Mucosa of stomach (tissue), 1 donor: ENCODE measurements at regions not wholly inside any gene's neighbourhood (a gene's known extent, or its start where the extent isn't known, plus 50 kb on each side); places are given as distances from the start of the nearest gene placed in this dataset.

Source experiments
- H3K27me3 ChIP-seq: one replicate; pipeline ENCODE4 v1.7.0; 2013; ENCODE audit warnings: mild to moderate bottlenecking, low read length; ENCODE audit not compliant: control insufficient read depth, insufficient read depth
- H3K36me3 ChIP-seq: one replicate; pipeline ENCODE4 v1.7.0; 2013; ENCODE audit warnings: low read length; ENCODE audit not compliant: control insufficient read depth, insufficient read depth
- H3K4me1 ChIP-seq: one replicate; pipeline ENCODE4 v1.7.0; 2013; ENCODE audit warnings: mild to moderate bottlenecking, low read length; ENCODE audit not compliant: control insufficient read depth, insufficient read depth
- H3K4me3 ChIP-seq: one replicate; pipeline ENCODE4 v1.7.0; 2013; ENCODE audit warnings: low read length
- H3K9ac ChIP-seq: one replicate; pipeline ENCODE4 v1.7.0; 2013; ENCODE audit warnings: mild to moderate bottlenecking, low read length, moderate library complexity
- H3K9me3 ChIP-seq: one replicate; pipeline ENCODE4 v1.7.0; 2013; ENCODE audit warnings: mild to moderate bottlenecking, low read length, moderate library complexity; ENCODE audit not compliant: control insufficient read depth
- donor health status: Pancreatic carcinoma.

DNA sequence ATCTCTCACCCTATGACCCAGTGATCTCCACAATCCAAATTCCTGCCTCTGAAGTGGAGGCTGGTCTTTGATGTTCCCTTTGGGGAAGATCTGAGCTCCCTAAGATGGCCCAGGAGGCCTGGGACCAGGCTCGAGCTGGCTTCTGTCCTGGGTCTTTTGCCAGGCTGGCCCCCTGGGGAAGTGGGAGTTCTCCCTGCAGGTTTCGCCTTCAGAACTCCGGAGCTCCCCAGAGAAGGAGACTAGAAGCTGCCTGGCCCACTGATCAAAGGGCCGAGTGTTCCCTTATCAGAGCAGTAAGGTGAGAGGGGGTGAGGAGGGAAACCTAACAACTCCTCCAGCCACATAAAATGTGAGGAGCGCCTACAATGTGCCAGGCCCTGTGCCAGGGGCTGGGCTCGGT is 147.1 kb downstream of the IRF8 start:
- Histone ChIP-seq H3K36me3 (no peaks in the 10 kb centered on the region), H3K4me1 (peaks cover 6% of the 10 kb centered on the region), H3K9me3 (no peaks in the 10 kb centered on the region), H3K4me3 (no peak overlapping the region), H3K27me3 (peaks cover 13% of the 10 kb centered on the region), H3K9ac (no peak overlapping the region)

DNA sequence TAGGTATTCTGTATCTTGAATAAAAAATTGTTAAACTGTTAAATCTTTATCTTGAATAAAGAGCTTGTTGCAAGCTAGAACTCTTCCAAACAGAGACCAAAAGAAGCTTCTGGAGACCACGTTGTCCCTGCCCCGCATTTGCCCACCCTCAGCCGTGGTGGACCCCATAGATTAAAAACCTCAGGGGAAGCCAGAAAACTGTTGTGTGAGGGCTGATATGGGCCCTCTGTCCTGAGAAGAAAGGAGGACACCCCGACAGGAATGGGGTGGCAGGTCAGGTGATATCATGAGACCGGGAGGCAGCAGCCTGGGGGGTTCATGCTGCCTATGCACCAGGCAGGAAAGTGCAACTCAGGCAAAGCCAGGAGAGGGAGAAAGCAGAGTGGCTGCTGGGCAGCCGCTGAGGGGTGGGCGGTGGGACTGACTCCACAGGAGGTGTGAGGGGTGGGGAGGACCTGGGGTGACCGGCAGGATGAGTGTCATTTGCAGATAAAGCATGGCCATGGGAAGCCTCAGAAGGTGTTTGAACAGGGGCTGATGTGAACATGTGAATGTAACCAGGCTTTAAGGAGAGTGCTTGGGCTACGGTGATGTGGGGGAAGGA is 147.8 kb downstream of the IRF8 start:
- no peaks in the 10 kb centered on the region for H3K9me3 ChIP-seq
- H3K27me3 ChIP-seq: peaks cover 15% of the 10 kb centered on the region
- H3K36me3 ChIP-seq: no peaks in the 10 kb centered on the region
- H3K4me1 ChIP-seq: peaks cover 6% of the 10 kb centered on the region
- H3K9ac ChIP-seq: no peak overlapping the region
- H3K4me3 ChIP-seq: no peak overlapping the region

DNA sequence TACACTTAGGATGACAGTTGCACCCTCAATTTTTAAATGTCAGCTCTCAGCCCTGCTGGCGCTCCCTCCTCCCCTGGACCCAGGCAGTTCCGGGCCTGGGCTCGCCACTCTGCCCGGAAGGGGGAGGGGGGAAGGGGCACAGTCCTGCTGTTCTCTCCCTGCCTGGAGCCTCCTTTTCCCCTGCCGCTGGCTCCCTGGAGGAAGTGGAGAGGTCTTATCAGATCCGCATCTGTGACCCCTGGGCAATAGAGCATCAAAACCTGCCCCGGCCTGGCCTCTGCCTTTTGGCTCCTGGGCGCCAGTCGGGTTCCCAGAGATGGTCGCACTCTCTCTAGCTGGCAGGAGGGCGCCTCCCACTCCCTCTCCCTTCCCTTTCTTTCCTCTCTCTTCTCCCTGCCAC is 149.3 kb downstream of the IRF8 start:
- peaks cover 17% of the 10 kb centered on the region for H3K27me3 ChIP-seq
- no peaks in the 10 kb centered on the region for H3K9me3 ChIP-seq
- H3K36me3 ChIP-seq: no peaks in the 10 kb centered on the region
- no peak overlapping the region for H3K4me3 ChIP-seq
- peaks cover 6% of the 10 kb centered on the region for H3K4me1 ChIP-seq
- H3K9ac ChIP-seq: no peak overlapping the region

DNA sequence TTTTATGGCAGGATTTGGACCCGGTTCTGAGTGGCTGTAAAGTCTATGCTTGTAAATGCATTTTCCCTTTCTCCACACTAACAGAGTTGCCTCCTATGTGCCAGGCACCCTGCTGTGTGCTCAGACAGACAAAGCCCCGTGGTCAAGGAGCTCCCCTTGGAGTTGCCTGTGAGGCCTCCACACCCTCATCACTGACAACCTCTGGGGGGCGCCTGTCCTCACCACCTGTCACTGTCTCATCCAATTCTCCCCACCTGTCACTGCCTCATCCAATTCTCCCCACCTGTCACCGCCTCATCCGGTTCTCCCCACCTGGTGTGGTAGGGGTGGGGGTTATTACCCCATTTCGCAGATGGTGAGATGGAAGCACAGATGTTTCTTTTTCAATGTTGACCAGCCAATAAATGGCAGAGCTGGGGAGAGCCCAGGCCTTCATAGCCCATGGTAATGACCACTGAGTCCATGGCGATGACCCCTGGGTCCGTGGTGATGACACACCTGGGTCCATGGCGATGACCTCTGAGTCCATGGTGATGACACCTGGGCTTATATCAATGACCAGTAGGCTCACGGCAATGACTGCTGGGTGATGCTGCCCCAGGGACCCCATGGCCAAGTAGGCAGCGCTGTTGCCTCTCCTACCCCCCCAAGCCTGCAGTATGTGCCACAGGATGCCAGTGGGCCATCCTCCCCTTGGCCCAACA is 150.1 kb downstream of the IRF8 start:
- H3K27me3 ChIP-seq: peaks cover 15% of the 10 kb centered on the region
- no peak overlapping the region for H3K4me3 ChIP-seq
- no peaks in the 10 kb centered on the region for H3K9me3 ChIP-seq

DNA sequence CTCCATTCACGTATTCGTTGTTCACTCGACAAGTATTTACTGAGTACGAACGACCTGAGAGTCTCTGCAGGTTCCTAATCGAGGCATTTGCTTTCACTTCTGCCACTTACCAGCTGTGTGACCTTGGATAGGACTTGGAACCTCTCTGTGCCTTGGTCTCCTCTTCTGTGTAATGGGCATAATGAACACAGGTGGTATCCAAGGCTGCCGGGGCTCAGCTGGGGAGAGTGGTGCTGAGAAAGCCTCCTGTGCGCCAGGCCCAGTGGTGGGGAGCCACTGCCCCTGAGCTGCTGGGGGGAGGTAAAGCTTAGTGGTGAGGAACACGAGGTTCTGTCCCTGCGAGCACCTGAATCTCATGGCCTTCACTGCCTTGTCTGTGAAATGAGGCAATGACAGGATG is 150.7 kb downstream of the IRF8 start:
- no peaks in the 10 kb centered on the region for H3K9me3 ChIP-seq
- peaks cover 6% of the 10 kb centered on the region for H3K4me1 ChIP-seq
- H3K4me3 ChIP-seq: no peak overlapping the region
- no peaks in the 10 kb centered on the region for H3K36me3 ChIP-seq
- H3K27me3 ChIP-seq: peaks cover 15% of the 10 kb centered on the region
- no peak overlapping the region for H3K9ac ChIP-seq

More for the DNA sequence above, 150.1 kb downstream of the IRF8 start:
- H3K9ac ChIP-seq: no peak overlapping the region
- H3K4me1 ChIP-seq: peaks cover 6% of the 10 kb centered on the region
- H3K36me3 ChIP-seq: no peaks in the 10 kb centered on the region

DNA sequence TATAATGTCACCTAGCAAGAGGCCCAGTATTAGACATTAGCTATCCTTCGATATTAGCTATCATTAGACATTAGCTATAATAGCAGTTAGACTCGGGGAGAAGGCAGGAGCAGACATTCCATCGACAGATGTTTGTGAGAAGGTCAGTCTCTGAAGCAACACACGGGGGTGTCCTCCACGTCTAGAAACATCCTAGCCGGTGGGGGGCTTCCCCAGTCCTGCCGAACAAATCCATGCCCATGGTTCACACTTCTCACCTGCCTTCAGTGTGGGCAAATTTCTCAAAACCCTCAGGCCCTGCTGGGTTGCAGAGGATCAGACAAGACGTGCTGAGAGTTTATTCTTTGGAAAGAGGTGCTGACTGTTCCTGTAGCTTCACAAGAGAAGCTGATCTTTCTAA is 151.1 kb downstream of the IRF8 start:
- no peak overlapping the region for H3K4me3 ChIP-seq
- no peaks in the 10 kb centered on the region for H3K9me3 ChIP-seq
- peaks cover 6% of the 10 kb centered on the region for H3K4me1 ChIP-seq
- no peaks in the 10 kb centered on the region for H3K36me3 ChIP-seq
- H3K9ac ChIP-seq: no peak overlapping the region
- peaks cover 15% of the 10 kb centered on the region for H3K27me3 ChIP-seq

DNA sequence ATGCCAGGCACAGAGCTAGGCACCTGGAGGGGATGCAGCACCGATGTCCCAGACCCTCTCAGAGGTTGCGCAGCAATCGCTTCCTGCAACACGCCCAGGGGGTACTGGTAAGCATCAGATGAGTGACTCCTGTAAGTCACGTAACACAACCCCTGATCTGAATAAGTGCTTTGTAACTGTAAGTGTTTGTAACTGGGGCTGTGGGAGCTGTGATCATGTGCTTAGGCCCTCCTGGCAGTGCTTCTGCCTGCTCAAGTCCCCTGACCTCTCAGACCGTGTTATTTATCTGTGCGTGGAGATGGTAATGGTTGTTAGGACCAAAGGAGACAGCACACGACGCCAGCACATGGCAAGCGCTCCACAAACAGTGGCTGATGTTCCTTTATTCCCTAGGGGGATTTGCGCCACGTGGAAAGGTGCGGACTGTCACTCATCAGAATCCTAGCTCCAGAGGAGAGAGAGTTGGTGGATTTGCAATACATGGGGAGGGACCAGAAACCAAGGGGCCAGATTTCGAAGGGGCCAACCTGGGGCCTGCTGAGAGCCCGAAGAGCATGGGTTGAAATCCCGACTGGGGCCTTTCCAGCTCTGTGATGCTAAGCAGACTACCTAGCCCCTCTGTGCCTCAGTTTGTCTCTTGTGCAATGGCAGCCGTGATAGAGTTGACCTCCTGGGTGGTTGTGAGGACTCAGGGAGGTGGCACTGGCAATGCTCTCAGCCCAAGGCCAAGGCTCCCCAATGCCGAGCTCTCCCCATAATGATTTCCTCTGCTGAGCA is 151.8 kb downstream of the IRF8 start:
- Histone ChIP-seq H3K36me3 (no peaks in the 10 kb centered on the region), H3K27me3 (peaks cover 15% of the 10 kb centered on the region), H3K9ac (no peak overlapping the region), H3K4me3 (no peak overlapping the region), H3K4me1 (peaks cover 4% of the 10 kb centered on the region), H3K9me3 (no peaks in the 10 kb centered on the region)

DNA sequence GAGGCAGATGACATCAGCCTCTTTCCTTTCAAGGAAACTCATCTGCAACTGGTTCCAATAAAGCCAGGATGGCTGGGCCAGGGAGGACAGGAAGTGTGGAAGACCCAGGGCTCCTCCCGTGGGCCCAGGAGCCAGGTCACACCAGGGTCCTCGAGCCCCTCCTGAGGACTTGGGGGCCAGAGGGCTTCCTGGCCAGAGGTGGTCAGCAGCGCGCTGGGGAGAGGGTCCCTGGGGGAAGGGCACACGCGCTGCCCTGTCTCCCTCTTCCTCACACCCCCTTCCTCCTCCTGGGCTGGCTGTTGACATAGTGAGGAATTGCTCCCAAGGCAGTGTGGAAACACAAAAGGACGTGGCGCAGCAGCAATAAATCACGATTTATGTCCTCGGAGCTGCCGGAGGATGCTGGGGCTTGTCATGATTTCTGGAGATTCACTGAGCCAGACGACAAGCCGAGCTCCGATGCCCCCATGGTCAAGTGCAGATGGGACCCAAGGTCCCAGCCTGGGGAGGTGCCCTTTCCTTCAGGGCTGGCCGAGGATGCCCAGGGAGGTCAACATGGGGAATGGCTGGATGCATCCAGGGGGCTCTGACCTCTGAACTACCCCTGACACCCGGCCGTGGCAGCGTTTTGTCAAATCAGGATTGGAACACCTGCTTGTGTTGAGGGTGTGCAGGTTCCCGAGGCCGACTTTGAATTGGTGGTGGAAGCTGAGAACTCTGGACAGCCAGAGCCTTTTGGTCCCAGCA is 152.6 kb downstream of the IRF8 start:
- no peaks in the 10 kb centered on the region for H3K9me3 ChIP-seq
- H3K4me3 ChIP-seq: no peak overlapping the region
- no peaks in the 10 kb centered on the region for H3K36me3 ChIP-seq
- no peak overlapping the region for H3K9ac ChIP-seq
- peaks cover 15% of the 10 kb centered on the region for H3K27me3 ChIP-seq
- H3K4me1 ChIP-seq: no peaks in the 10 kb centered on the region

DNA sequence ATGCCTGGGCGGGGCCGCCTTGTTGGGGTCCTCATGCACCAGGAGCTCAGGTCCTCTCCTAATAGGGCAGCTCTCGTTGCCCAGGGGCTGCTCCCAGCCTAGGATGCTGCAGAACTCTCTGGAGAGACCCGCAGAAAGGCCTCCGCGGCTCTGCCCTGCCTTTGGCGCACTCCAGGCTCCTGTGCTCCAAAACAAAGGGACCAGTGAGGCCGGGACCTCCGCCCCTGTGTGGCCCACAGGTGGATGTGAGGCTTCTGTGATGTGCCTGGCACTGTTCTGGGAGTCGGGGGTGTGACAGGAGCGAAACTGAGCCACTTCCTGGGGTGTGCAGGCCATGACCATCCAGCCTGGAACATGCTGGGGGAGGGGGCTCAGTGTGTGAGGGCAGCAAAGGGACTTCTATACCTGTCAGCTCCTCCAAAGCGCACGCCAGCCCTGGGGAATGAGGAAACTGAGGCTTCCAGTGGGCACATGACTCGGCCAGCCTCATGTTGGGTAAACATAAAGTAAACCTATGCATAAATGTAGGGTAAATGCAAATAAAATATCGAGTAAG is 153.2 kb downstream of the IRF8 start:
- Histone ChIP-seq H3K4me1 (no peaks in the 10 kb centered on the region), H3K27me3 (peaks cover 15% of the 10 kb centered on the region), H3K4me3 (no peak overlapping the region), H3K9me3 (no peaks in the 10 kb centered on the region), H3K9ac (no peak overlapping the region), H3K36me3 (no peaks in the 10 kb centered on the region)

DNA sequence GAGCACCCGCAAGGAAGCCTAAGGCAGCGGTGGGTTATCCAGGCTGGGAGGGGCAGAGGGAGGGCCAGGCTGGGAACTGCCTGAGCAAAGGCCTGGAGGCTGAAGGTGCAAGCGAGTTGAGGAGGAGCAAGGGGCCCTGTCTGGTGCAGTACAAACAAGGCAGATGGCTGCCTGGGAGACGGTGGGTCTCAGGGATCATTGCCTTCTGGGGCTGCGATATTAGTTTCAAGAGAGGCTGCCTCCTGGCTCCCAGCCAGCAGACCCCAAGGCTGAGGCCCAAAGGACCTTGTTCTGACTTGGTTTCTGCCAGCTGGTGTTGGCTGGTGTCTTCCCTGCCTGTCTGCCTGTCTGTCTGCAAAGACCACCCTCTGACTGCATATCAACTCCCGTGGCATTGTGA is 154.0 kb downstream of the IRF8 start:
- H3K4me1 ChIP-seq: no peaks in the 10 kb centered on the region
- H3K36me3 ChIP-seq: no peaks in the 10 kb centered on the region
- H3K9ac ChIP-seq: no peak overlapping the region
- H3K27me3 ChIP-seq: peaks cover 11% of the 10 kb centered on the region
- no peak overlapping the region for H3K4me3 ChIP-seq
- H3K9me3 ChIP-seq: no peaks in the 10 kb centered on the region

DNA sequence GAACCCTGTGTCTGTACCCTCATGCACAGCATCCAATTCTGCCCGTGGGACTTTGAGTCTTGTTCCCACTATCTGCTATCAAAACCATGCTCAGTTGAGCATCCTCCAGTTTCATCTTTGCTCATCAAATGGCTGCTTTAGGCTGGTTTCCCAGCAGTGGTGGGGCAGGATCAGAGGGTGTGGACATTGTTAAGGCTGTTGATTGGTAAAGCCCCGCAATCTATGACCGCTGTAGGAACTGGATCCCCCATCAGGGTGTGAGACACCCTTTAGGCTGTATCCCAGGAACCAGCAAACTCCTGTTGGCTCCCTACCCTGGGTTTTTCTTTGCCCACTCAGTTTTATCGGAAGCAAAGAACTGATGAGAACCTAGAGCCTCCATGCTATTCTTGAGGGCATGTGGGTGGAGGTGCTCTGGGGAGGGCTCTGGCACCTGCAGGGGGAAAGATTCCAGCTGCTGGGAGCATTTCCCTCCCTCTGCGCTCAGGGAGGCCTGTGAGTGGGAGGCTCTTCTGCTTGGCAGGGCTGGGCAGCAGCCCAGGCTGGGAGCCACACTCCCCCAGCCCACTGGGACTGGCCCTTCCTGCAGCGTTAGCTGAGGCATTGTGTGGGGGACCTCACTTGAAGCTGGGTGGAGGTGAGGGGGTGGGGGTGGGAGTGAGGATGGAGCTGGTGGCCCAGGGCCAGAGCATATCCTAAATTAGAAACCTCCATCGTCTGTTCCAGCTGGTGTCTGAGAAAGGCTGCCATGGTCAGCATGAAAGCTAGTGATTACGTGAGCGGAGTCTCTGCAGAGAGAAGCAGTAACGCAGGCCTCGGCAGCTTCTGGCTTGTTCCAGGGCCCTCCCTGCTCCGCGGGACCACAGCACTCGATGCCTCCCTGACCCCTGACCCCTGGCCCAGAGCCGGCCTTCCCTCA is 160.6 kb downstream of the IRF8 start:
- H3K36me3 ChIP-seq: no peaks in the 10 kb centered on the region
- H3K9ac ChIP-seq: no peak overlapping the region
- no peaks in the 10 kb centered on the region for H3K27me3 ChIP-seq
- H3K4me3 ChIP-seq: no peak overlapping the region
- peaks cover 7% of the 10 kb centered on the region for H3K4me1 ChIP-seq
- no peaks in the 10 kb centered on the region for H3K9me3 ChIP-seq
